ENCODE measurements at regions not wholly inside any gene's neighbourhood (a gene's known extent, or its start where the extent isn't known, plus 50 kb on each side); places are given as distances from the start of the nearest gene placed in this dataset.

GRCh38 chr4:179145746-179146525 lies 1703.7 kb upstream of the AGA start:
- DNase-seq (ENCODE audit: low spot score), result no peak
- H3K27ac Mint-ChIP-seq (ENCODE audit: unreplicated experiment), result no peak overlapping the region
- no peaks in the 10 kb centered on the region for H3K4me1 Mint-ChIP-seq (ENCODE audit: unreplicated experiment)
- H3K4me3 Mint-ChIP-seq (ENCODE audit: unreplicated experiment), result no peak overlapping the region
- TF ChIP-seq CTCF (IDR thresholded peaks at IDR 0.05; ENCODE audit: unreplicated experiment), result no peak
- H3K27me3 Mint-ChIP-seq (ENCODE audit: unreplicated experiment), result no peaks in the 10 kb centered on the region
- H3K36me3 Mint-ChIP-seq (ENCODE audit: low read depth, unreplicated experiment), result no peaks in the 10 kb centered on the region
- H3K9me3 Mint-ChIP-seq (ENCODE audit: unreplicated experiment), result no peaks in the 10 kb centered on the region

- no peak for DNase-seq (ENCODE audit: low spot score)
- Mint-ChIP-seq H3K27ac (ENCODE audit: unreplicated experiment) (no peak overlapping the region), H3K36me3 (ENCODE audit: low read depth, unreplicated experiment) (no peaks in the 10 kb centered on the region), H3K27me3 (ENCODE audit: unreplicated experiment) (no peaks in the 10 kb centered on the region), H3K9me3 (ENCODE audit: unreplicated experiment) (no peaks in the 10 kb centered on the region), H3K4me3 (ENCODE audit: unreplicated experiment) (no peak overlapping the region), H3K4me1 (ENCODE audit: unreplicated experiment) (peaks cover 3% of the 10 kb centered on the region)
- TF ChIP-seq CTCF (IDR thresholded peaks at IDR 0.05; ENCODE audit: unreplicated experiment), result no peak
Observed at GRCh38 chr4:179151770-179152169, 1709.5 kb upstream of the AGA start.

- peaks cover 30% of the 10 kb centered on the region for H3K4me1 Mint-ChIP-seq (ENCODE audit: unreplicated experiment)
- no peak overlapping the region for H3K27ac Mint-ChIP-seq (ENCODE audit: unreplicated experiment)
- no peak overlapping the region for H3K4me3 Mint-ChIP-seq (ENCODE audit: unreplicated experiment)
- no peaks in the 10 kb centered on the region for H3K36me3 Mint-ChIP-seq (ENCODE audit: low read depth, unreplicated experiment)
- no peaks in the 10 kb centered on the region for H3K9me3 Mint-ChIP-seq (ENCODE audit: unreplicated experiment)
- TF ChIP-seq CTCF (IDR thresholded peaks at IDR 0.05; ENCODE audit: unreplicated experiment), result no peak
- H3K27me3 Mint-ChIP-seq (ENCODE audit: unreplicated experiment), result peaks cover 4% of the 10 kb centered on the region
- DNase-seq (ENCODE audit: low spot score), result no peak
Observed at GRCh38 chr4:179163147-179163546, 1720.9 kb upstream of the AGA start.

- H3K27me3 Mint-ChIP-seq (ENCODE audit: unreplicated experiment), result peaks cover 4% of the 10 kb centered on the region
- no peak for TF ChIP-seq CTCF (IDR thresholded peaks at IDR 0.05; ENCODE audit: unreplicated experiment)
- H3K4me3 Mint-ChIP-seq (ENCODE audit: unreplicated experiment), result no peak overlapping the region
- no peaks in the 10 kb centered on the region for H3K9me3 Mint-ChIP-seq (ENCODE audit: unreplicated experiment)
- no peaks in the 10 kb centered on the region for H3K36me3 Mint-ChIP-seq (ENCODE audit: low read depth, unreplicated experiment)
- no peak overlapping the region for H3K27ac Mint-ChIP-seq (ENCODE audit: unreplicated experiment)
- peaks cover 37% of the 10 kb centered on the region for H3K4me1 Mint-ChIP-seq (ENCODE audit: unreplicated experiment)
- no peak for DNase-seq (ENCODE audit: low spot score)
Observed at GRCh38 chr4:179164267-179164999, 1722.2 kb upstream of the AGA start.

Measured in endothelial cell (in vitro differentiated cells).